ENCODE measurements at regions not wholly inside any gene's neighbourhood (a gene's known extent, or its start where the extent isn't known, plus 50 kb on each side); places are given as distances from the start of the nearest gene placed in this dataset.

- TF ChIP-seq POLR2A (IDR thresholded peaks at IDR 0.05; ENCODE audit: low read length) (no peak), GATA1 (IDR thresholded peaks at IDR 0.05; ENCODE audit: low read depth, low read length) (no peak)
Observed at GRCh38 chr4:3867403-3868100, 101.4 kb downstream of the ADRA2C start.

Data from erythroblast (primary cell).